ENCODE measurements at regions not wholly inside any gene's neighbourhood (a gene's known extent, or its start where the extent isn't known, plus 50 kb on each side); places are given as distances from the start of the nearest gene placed in this dataset.

GRCh38 chr13:59423708-59424340 is 739.9 kb downstream of the DIAPH3 start:
- no peak for ATAC-seq
- TF ChIP-seq SNAI2 (CRISPR knock-in tag; IDR thresholded peaks at IDR 0.05) (no peak), ZFP30 (CRISPR knock-in tag; IDR thresholded peaks at IDR 0.05) (no peak), ZNF70 (CRISPR knock-in tag; IDR thresholded peaks at IDR 0.05) (no peak), OSR1 (CRISPR knock-in tag; IDR thresholded peaks at IDR 0.05) (no peak), PPARA (CRISPR knock-in tag; IDR thresholded peaks at IDR 0.05; ENCODE audit: borderline replicate concordance) (no peak), ZC3H10 (CRISPR knock-in tag; IDR thresholded peaks at IDR 0.05) (no peak), GLIS3 (CRISPR knock-in tag; IDR thresholded peaks at IDR 0.05) (no peak), CREB5 (CRISPR knock-in tag; IDR thresholded peaks at IDR 0.05; ENCODE audit: low read depth) (no peak), ESRRG (CRISPR knock-in tag; IDR thresholded peaks at IDR 0.05) (no peak)

GRCh38 chr13:59424661-59425060 is 739.1 kb downstream of the DIAPH3 start:
- no peak for TF ChIP-seq CSRNP3 (CRISPR knock-in tag; IDR thresholded peaks at IDR 0.05)
- ATAC-seq, result 0 out of 3 replicates have a peak, but pooled peaks have one; percentile 19

- TF ChIP-seq ESRRG (CRISPR knock-in tag; IDR thresholded peaks at IDR 0.05) (no peak), ISL1 (CRISPR knock-in tag; IDR thresholded peaks at IDR 0.05) (peak; percentile 16; the same call in 1 of the 2 replicates)
- peak; percentile 95 for ATAC-seq
Observed at GRCh38 chr13:59425211-59425741, 738.5 kb downstream of the DIAPH3 start.

GRCh38 chr13:59435024-59435423 is 728.7 kb downstream of the DIAPH3 start:
- TF ChIP-seq ZFP30 (CRISPR knock-in tag; IDR thresholded peaks at IDR 0.05), result no peak
- no peak for TF ChIP-seq CSDC2 (CRISPR knock-in tag; IDR thresholded peaks at IDR 0.05)
- TF ChIP-seq BACH2 (CRISPR knock-in tag; IDR thresholded peaks at IDR 0.05; ENCODE audit: borderline replicate concordance), result no peak
- TF ChIP-seq TOX (CRISPR knock-in tag; IDR thresholded peaks at IDR 0.05; ENCODE audit: borderline replicate concordance), result no peak
- TF ChIP-seq ARNTL (CRISPR knock-in tag; IDR thresholded peaks at IDR 0.05; ENCODE audit: borderline replicate concordance, low read depth), result no peak
- TF ChIP-seq OSR1 (CRISPR knock-in tag; IDR thresholded peaks at IDR 0.05), result no peak
- no peak for TF ChIP-seq SNAI2 (CRISPR knock-in tag; IDR thresholded peaks at IDR 0.05)
- TF ChIP-seq ZFP3 (CRISPR knock-in tag; IDR thresholded peaks at IDR 0.05), result no peak
- no peak for TF ChIP-seq CSRNP3 (CRISPR knock-in tag; IDR thresholded peaks at IDR 0.05)
- TF ChIP-seq POU6F1 (CRISPR knock-in tag; IDR thresholded peaks at IDR 0.05; ENCODE audit: borderline replicate concordance, low read depth), result no peak
- ATAC-seq, result no peak

- no peak for ATAC-seq
- TF ChIP-seq ZC3H10 (CRISPR knock-in tag; IDR thresholded peaks at IDR 0.05) (no peak), ZNF565 (CRISPR knock-in tag; conservative IDR thresholded peaks at IDR 0.05; ENCODE audit: low read depth) (no peak), TOX (CRISPR knock-in tag; IDR thresholded peaks at IDR 0.05; ENCODE audit: borderline replicate concordance) (no peak), TCF4 (CRISPR knock-in tag; IDR thresholded peaks at IDR 0.05; ENCODE audit: borderline replicate concordance) (no peak), POU6F1 (CRISPR knock-in tag; IDR thresholded peaks at IDR 0.05; ENCODE audit: borderline replicate concordance, low read depth) (no peak), CREB5 (CRISPR knock-in tag; IDR thresholded peaks at IDR 0.05; ENCODE audit: low read depth) (no peak), ARNTL (CRISPR knock-in tag; IDR thresholded peaks at IDR 0.05; ENCODE audit: borderline replicate concordance, low read depth) (no peak), ZFP30 (CRISPR knock-in tag; IDR thresholded peaks at IDR 0.05) (no peak), RARB (CRISPR knock-in tag; IDR thresholded peaks at IDR 0.05) (no peak)
Observed at GRCh38 chr13:59437544-59438301, 726.0 kb downstream of the DIAPH3 start.

All from SK-N-SH treated with all-trans-retinoic acid at 6 μM for 48 hours (cell line).